Activated T-cell treated with anti-CD3 and anti-CD28 coated beads, Interleukin-2, amount 50 U/mL, for 4 hours (primary cell): ENCODE measurements at regions not wholly inside any gene's neighbourhood (a gene's known extent, or its start where the extent isn't known, plus 50 kb on each side); places are given as distances from the start of the nearest gene placed in this dataset.

Source experiments
- ATAC-seq, 2 donors: fragments of 200-7000 bp; cut with Tn5 transposase; one replicate each; pipeline ENCODE4 v1.10.0; 2021
- DNase-seq: peaks from one replicate; pipeline ENCODE4 v3.0.0-alpha.2; 2020
- H3K27me3 Mint-ChIP-seq: one replicate; pipeline ENCODE4 v1.8.0; 2021; ENCODE audit warnings: low read depth, mixed read lengths
- H3K36me3 Mint-ChIP-seq: one replicate; pipeline ENCODE4 v1.8.0; 2022; ENCODE audit warnings: mixed read lengths; ENCODE audit not compliant: insufficient read depth
- H3K4me1 Mint-ChIP-seq: one replicate; pipeline ENCODE4 v1.8.0; 2021; ENCODE audit warnings: low read depth, mixed read lengths
- H3K4me3 Mint-ChIP-seq: one replicate; pipeline ENCODE4 v1.8.0; 2021; ENCODE audit warnings: mild to moderate bottlenecking, moderate library complexity, mixed read lengths
- H3K9me3 Mint-ChIP-seq: one replicate; pipeline ENCODE4 v1.8.0; 2021; ENCODE audit warnings: mixed read lengths

- H3K27me3 Mint-ChIP-seq, result no peaks in the 10 kb centered on the region
- DNase-seq (no peak), ATAC-seq (no peak)
- no peaks in the 10 kb centered on the region for H3K9me3 Mint-ChIP-seq
- no peaks in the 10 kb centered on the region for H3K4me1 Mint-ChIP-seq
- H3K4me3 Mint-ChIP-seq, result no peak overlapping the region
- H3K36me3 Mint-ChIP-seq, result no peaks in the 10 kb centered on the region
Measured at GRCh38 chrX:39703307-39703706, 394.5 kb downstream of the BCOR start.

- peaks cover 2% of the 10 kb centered on the region for H3K27me3 Mint-ChIP-seq
- no peaks in the 10 kb centered on the region for H3K9me3 Mint-ChIP-seq
- ATAC-seq (no peak), DNase-seq (no peak)
- no peak overlapping the region for H3K4me3 Mint-ChIP-seq
- no peaks in the 10 kb centered on the region for H3K36me3 Mint-ChIP-seq
- H3K4me1 Mint-ChIP-seq, result no peaks in the 10 kb centered on the region
Measured at GRCh38 chrX:39704590-39704989, 393.2 kb downstream of the BCOR start.

GRCh38 chrX:39705290-39705689, 392.5 kb downstream of the BCOR start:
- ATAC-seq (peak in 1 of 2 donors; percentile 52), DNase-seq (no peak)
- H3K36me3 Mint-ChIP-seq, result no peaks in the 10 kb centered on the region
- no peaks in the 10 kb centered on the region for H3K4me1 Mint-ChIP-seq
- no peaks in the 10 kb centered on the region for H3K9me3 Mint-ChIP-seq
- peaks cover 2% of the 10 kb centered on the region for H3K27me3 Mint-ChIP-seq
- H3K4me3 Mint-ChIP-seq, result no peak overlapping the region

GRCh38 chrX:39709364-39709763, 388.4 kb downstream of the BCOR start:
- DNase-seq (no peak), ATAC-seq (no peak)
- no peak overlapping the region for H3K4me3 Mint-ChIP-seq
- no peaks in the 10 kb centered on the region for H3K9me3 Mint-ChIP-seq
- no peaks in the 10 kb centered on the region for H3K4me1 Mint-ChIP-seq
- no peaks in the 10 kb centered on the region for H3K36me3 Mint-ChIP-seq
- H3K27me3 Mint-ChIP-seq, result peaks cover 2% of the 10 kb centered on the region

GRCh38 chrX:39709812-39710211, 387.9 kb downstream of the BCOR start:
- Mint-ChIP-seq H3K36me3 (no peaks in the 10 kb centered on the region), H3K4me3 (no peak overlapping the region), H3K4me1 (no peaks in the 10 kb centered on the region), H3K9me3 (no peaks in the 10 kb centered on the region), H3K27me3 (peaks cover 2% of the 10 kb centered on the region)
- ATAC-seq (no peak), DNase-seq (no peak)

GRCh38 chrX:39710776-39711175, 387.0 kb downstream of the BCOR start:
- no peaks in the 10 kb centered on the region for H3K36me3 Mint-ChIP-seq
- H3K9me3 Mint-ChIP-seq, result no peaks in the 10 kb centered on the region
- ATAC-seq (no peak), DNase-seq (no peak)
- H3K4me3 Mint-ChIP-seq, result no peak overlapping the region
- peaks cover 2% of the 10 kb centered on the region for H3K27me3 Mint-ChIP-seq
- H3K4me1 Mint-ChIP-seq, result no peaks in the 10 kb centered on the region

- ATAC-seq, result no peak
- H3K4me3 Mint-ChIP-seq, result no peak overlapping the region
- no peaks in the 10 kb centered on the region for H3K27me3 Mint-ChIP-seq
- no peaks in the 10 kb centered on the region for H3K9me3 Mint-ChIP-seq
- no peak for DNase-seq
- no peaks in the 10 kb centered on the region for H3K36me3 Mint-ChIP-seq
- no peaks in the 10 kb centered on the region for H3K4me1 Mint-ChIP-seq
Measured at GRCh38 chrX:39714471-39714870, 383.3 kb downstream of the BCOR start.

- H3K36me3 Mint-ChIP-seq, result no peaks in the 10 kb centered on the region
- H3K4me1 Mint-ChIP-seq, result no peaks in the 10 kb centered on the region
- H3K4me3 Mint-ChIP-seq, result no peak overlapping the region
- no peaks in the 10 kb centered on the region for H3K27me3 Mint-ChIP-seq
- DNase-seq (no peak), ATAC-seq (no peak)
- H3K9me3 Mint-ChIP-seq, result no peaks in the 10 kb centered on the region
Measured at GRCh38 chrX:39716401-39716800, 381.4 kb downstream of the BCOR start.

- no peak overlapping the region for H3K4me3 Mint-ChIP-seq
- no peaks in the 10 kb centered on the region for H3K4me1 Mint-ChIP-seq
- H3K9me3 Mint-ChIP-seq, result no peaks in the 10 kb centered on the region
- no peaks in the 10 kb centered on the region for H3K36me3 Mint-ChIP-seq
- DNase-seq (no peak), ATAC-seq (no peak)
- H3K27me3 Mint-ChIP-seq, result no peaks in the 10 kb centered on the region
Measured at GRCh38 chrX:39716802-39717540, 380.8 kb downstream of the BCOR start.

GRCh38 chrX:39718981-39719380, 378.8 kb downstream of the BCOR start:
- Mint-ChIP-seq H3K4me1 (no peaks in the 10 kb centered on the region), H3K4me3 (no peak overlapping the region), H3K9me3 (no peaks in the 10 kb centered on the region), H3K27me3 (peaks cover 2% of the 10 kb centered on the region), H3K36me3 (no peaks in the 10 kb centered on the region)
- ATAC-seq, result no peak
- DNase-seq, result no peak

GRCh38 chrX:39720945-39721344, 376.8 kb downstream of the BCOR start:
- Mint-ChIP-seq H3K4me3 (no peak overlapping the region), H3K36me3 (no peaks in the 10 kb centered on the region), H3K27me3 (peaks cover 2% of the 10 kb centered on the region), H3K4me1 (peaks cover 7% of the 10 kb centered on the region), H3K9me3 (no peaks in the 10 kb centered on the region)
- ATAC-seq (no peak), DNase-seq (no peak)

GRCh38 chrX:39721566-39722279, 376.0 kb downstream of the BCOR start:
- no peak for DNase-seq
- no peak overlapping the region for H3K4me3 Mint-ChIP-seq
- H3K9me3 Mint-ChIP-seq, result no peaks in the 10 kb centered on the region
- ATAC-seq, result no peak
- H3K36me3 Mint-ChIP-seq, result no peaks in the 10 kb centered on the region
- H3K4me1 Mint-ChIP-seq, result peaks cover 7% of the 10 kb centered on the region
- H3K27me3 Mint-ChIP-seq, result peaks cover 2% of the 10 kb centered on the region

- H3K9me3 Mint-ChIP-seq, result no peaks in the 10 kb centered on the region
- ATAC-seq (peak; percentile 34 to 41), DNase-seq (no peak)
- H3K4me3 Mint-ChIP-seq, result no peak overlapping the region
- H3K4me1 Mint-ChIP-seq, result peaks cover 7% of the 10 kb centered on the region
- H3K27me3 Mint-ChIP-seq, result peaks cover 2% of the 10 kb centered on the region
- no peaks in the 10 kb centered on the region for H3K36me3 Mint-ChIP-seq
Measured at GRCh38 chrX:39724544-39724943, 373.2 kb downstream of the BCOR start.

GRCh38 chrX:39725114-39725513, 372.6 kb downstream of the BCOR start:
- no peak overlapping the region for H3K4me3 Mint-ChIP-seq
- H3K36me3 Mint-ChIP-seq, result no peaks in the 10 kb centered on the region
- DNase-seq, result no peak
- peaks cover 2% of the 10 kb centered on the region for H3K27me3 Mint-ChIP-seq
- H3K4me1 Mint-ChIP-seq, result peaks cover 7% of the 10 kb centered on the region
- no peak for ATAC-seq
- no peaks in the 10 kb centered on the region for H3K9me3 Mint-ChIP-seq

- no peaks in the 10 kb centered on the region for H3K36me3 Mint-ChIP-seq
- peaks cover 2% of the 10 kb centered on the region for H3K27me3 Mint-ChIP-seq
- DNase-seq (no peak), ATAC-seq (no peak)
- H3K9me3 Mint-ChIP-seq, result no peaks in the 10 kb centered on the region
- no peak overlapping the region for H3K4me3 Mint-ChIP-seq
- H3K4me1 Mint-ChIP-seq, result peaks cover 12% of the 10 kb centered on the region
Measured at GRCh38 chrX:39725928-39726619, 371.7 kb downstream of the BCOR start.
